HG02943 (cell line): ENCODE measurements at regions not wholly inside any gene's neighbourhood (a gene's known extent, or its start where the extent isn't known, plus 50 kb on each side); places are given as distances from the start of the nearest gene placed in this dataset.

Source experiments
- ATAC-seq: cut with Tn5 transposase; IDR thresholded peaks from one replicate; pipeline ENCODE4 v1.9.1; 2021; ENCODE audit warnings: mild to moderate bottlenecking, low read depth, moderate library complexity; ENCODE audit not compliant: unreplicated experiment

DNA sequence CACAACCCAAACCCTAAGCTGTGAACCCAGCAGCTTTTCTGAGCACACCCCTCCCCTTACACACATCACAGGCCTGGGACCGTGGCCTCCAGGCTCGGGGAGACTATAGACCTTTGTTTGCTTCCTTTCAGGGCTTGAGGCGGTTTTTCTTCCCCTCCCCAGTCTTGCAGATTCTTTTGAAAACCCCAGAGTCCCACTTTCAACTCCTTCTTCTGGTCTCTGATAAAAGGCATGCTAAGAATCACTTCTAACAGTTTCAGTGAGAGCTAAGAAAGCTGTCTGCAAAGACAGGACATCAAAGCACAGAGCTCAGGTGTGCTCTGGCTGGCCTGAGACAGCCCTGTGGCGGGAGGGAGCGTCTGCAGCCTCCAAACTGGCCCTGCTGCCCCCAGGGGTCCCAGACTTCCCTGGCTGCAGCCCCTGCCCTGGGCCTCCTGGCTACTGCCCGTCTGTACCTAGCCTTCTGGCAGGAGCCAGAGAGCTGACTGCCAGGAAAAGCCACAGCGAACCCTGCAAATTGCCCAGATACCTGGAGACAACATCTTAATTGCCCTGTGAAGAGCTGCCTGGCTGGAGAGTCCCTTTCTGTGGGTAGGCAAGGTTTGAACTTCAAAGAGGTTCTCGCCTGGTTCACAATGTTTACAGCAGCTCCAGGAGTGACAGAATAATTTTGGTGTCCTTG is 138.9 kb downstream of the GADD45G start:
- no peak for ATAC-seq

DNA sequence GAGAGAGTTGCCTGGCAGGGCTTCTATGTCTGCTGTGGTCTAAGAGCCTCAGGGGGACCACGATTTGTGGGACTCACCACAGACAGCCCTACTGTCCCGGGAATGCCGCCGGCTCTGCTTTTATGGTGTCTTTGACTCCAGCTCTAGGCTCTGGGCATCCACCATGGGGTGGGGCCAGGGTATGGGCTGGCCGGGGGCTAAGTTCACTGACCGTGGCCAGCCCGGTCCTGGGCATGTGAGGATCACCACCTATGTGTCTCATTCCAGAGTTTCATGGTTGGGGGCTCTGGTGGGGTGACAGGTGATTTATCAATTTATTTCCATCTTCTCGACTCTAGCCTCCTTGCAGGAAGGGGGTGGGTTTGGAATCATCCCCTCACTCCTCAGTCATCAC is 139.4 kb downstream of the GADD45G start:
- no peak for ATAC-seq

- ATAC-seq, result no peak
These were observed 139.9 kb downstream of the GADD45G start for GRCh38 chr9:89744730-89745129.

DNA sequence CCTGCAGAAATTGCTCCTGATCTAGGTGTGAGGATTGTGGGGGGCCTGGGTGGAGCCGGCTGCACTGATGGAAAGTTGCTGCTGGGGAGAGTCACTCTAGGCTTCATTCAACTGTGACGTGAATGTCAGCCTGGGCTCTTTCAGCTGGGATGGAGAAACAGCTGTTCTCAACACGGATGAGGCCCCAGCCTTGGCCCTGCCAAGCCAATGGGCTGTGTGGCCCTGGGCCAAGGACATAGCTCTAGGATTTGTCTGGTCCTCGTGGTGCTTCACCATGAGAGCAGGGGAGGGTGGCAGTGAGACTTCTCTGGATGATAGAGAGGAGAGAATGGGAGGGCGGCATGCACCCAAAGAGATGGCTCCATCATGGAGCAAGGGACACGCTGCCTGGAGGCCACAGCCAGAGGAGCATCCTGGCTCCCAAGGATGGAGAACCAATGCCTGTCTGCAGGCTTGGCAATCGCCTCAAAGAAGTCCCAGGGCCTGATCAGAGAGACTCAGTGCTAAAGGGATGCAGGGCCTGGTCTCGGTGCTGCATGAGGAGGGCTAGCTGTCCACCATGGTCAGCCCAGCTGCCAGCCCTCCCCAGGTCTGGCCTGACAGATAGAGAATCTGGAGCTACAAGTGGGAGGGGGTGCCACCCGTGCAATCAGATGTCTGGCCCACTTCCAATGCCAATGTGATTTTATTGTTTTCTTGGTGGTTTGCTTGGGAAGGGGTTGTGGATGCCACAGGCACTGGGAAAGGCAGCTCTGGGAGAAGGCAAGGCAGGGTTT is 141.0 kb downstream of the GADD45G start:
- no peak for ATAC-seq

GRCh38 chr9:89746385-89747116 is 141.7 kb downstream of the GADD45G start:
- no peak for ATAC-seq

DNA sequence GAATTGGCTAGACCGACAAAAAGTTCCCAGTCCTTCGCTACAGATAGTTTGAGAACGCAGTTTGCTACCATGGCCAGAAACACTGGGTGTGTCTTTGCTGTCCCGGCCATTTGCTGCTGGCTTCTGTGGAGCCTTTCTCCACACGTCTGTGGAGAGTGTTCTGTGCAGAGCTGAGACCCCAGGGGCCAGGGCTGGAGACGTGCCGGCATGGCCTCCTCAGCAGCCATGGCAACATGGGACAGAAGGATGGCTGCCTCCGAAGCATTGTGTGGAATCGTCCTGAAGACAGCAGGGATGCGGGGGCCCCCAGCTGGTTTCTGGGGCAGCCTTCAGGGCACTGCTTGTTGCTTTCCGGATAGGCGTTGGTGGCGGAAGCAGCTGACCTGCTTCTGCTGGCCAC is 142.8 kb downstream of the GADD45G start:
- no peak for ATAC-seq

GRCh38 chr9:89748021-89748670 is 143.3 kb downstream of the GADD45G start:
- no peak for ATAC-seq

DNA sequence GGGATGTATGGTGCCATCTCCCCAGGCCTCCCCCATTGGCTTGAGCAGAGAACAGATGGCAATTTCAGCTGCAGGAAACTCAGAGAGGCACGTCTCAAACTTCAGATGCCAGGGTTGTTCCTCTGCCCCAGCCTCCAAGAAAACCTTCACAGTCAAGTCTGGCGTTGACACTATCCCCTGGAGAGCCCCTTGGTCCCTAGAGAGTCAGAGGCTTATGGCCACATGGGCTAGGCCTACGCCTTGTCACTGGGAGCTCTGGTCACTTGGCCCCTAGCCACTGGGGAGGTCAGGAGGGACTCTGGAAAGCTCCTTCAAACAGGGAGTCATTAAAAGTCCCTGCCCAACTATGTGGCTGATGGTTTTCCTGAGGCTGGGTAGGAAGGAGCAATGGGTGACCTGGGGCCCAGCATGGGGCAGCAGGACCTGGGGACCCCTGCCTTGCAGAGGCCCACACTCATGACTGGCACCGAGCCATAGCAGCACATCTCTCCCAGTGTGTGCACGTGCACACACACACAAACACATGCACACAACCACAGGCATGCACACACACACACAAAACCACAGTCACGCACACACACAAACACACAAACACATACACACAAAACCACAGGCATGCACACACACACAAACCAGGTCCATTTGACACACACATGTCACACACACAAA is 144.2 kb downstream of the GADD45G start:
- no peak for ATAC-seq

- ATAC-seq, result no peak
These were observed 144.8 kb downstream of the GADD45G start for GRCh38 chr9:89749500-89750116.

DNA sequence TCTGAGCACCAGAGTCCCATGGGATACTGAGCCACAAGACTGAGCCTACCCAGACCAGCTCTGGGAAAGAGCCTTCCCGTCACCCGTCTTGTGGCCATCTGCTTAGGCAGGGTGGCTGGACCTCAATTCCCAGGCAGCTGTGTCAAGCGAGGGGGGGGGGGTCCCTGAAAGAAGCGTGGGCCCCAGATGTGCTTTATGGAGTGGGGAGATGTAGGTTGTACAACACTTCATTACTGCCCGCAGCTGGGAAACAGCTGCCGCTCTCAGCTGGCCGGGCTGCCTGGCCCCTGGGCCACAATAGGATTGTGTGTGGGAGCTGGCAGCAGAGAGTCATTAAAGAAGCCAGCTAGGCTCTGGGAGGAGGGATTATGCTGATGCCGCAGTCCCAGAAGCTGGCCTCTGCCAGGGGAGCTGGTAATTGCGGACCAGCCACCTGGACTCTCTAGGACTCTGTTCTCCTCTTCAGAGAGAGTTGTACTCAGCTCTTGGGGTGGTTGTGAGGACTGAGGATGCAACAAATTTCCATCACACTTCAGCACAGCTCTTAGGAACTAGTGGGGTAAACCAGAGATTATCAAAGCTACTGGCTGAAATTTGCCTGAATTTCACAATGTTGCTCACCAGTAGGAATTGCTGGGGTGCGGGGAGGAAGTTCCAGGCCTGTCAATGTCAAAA is 145.4 kb downstream of the GADD45G start:
- no peak for ATAC-seq

GRCh38 chr9:89751079-89751825 is 146.4 kb downstream of the GADD45G start:
- ATAC-seq, result no peak

GRCh38 chr9:89752154-89752553 is 147.3 kb downstream of the GADD45G start:
- no peak for ATAC-seq

DNA sequence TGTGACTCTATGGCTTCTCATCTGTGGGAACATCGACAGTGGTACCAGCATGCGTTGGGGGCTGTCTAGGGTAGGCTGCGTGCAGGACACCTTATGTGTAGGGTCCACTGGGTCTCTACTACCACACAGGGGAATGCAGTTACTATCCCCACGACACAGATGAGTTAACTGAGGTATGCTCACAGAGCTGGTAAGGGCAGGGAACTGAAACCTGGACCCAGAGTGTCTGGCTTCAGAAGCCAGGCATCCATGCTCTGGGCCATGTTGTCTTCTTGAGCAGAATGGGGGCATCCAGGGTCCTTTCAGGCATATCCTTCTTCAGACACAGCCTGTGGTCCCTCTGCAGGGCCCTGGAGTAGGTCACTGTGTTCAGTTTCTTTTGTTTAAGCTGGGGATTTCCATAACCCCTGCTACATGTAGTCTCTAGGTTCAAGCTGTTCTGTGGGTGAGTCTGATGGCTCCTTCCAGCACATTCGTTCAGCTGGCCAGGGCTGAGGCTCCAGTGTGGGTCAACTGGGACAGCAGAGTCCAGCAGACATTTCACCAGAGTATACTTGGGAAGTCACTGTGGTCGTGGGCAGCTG is 148.8 kb downstream of the GADD45G start:
- ATAC-seq, result no peak

DNA sequence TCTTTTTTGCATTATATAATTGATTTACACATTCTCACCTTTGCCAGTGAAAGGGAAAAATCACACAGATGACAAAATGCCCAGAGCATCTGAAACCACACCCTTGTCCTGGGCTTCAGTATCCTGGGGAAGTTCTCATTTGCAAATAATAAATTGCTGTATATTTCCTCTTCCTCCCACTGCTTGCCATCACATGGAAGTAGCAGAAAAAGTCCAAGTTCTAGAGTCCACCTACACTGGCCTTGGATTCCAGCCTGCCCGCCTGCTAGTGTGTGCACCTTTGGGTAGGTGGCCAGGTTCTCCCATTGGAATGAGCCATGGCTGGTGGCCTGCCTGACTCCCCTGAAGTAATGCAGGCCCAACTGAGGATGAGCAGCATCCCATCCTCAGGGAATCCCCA is 149.4 kb downstream of the GADD45G start:
- no peak for ATAC-seq

- no peak for ATAC-seq
These were observed 151.0 kb downstream of the GADD45G start for GRCh38 chr9:89755821-89756220.

GRCh38 chr9:89756891-89757537 is 152.2 kb downstream of the GADD45G start:
- no peak for ATAC-seq

DNA sequence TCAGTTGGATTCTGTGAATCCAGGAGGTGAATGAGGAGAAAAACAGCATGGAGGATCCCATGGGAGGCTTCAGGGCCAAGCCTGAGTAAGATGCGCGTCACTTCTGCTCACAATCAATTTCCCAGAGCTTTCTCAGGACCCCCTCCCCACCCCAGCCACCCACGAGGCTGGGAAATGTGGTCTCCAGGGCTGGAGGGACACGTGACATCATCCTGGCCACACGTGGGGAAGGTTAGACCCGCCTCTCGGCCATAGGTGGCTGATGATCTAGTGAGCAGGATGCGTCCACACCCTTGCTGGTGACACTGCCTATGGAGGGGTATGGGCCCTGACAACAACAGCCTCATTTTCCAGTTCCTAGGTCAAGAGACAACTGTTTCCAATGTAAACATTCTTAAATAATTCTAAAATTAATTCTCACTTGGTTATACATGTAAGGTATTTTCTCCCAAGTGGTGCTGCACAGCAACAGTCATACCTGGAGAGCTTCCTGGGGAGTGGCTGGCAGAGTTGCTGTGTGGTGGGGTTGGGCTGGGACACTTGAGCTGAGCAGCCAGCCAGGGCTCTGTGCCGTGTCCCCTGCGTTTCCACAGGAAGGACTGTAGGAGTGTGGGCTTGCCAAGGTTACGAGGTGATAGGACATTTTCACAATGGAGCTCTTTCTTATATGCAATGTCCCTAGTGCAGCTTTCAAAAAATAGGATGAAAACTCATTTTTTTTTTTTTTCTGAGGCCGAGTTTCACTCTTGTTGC is 153.1 kb downstream of the GADD45G start:
- no peak for ATAC-seq
